ENCODE measurements at regions not wholly inside any gene's neighbourhood (a gene's known extent, or its start where the extent isn't known, plus 50 kb on each side); places are given as distances from the start of the nearest gene placed in this dataset.

GRCh38 chr22:49301398-49302149 lies 526.1 kb downstream of the BRD1 start:
- TF ChIP-seq, protein P1, sequence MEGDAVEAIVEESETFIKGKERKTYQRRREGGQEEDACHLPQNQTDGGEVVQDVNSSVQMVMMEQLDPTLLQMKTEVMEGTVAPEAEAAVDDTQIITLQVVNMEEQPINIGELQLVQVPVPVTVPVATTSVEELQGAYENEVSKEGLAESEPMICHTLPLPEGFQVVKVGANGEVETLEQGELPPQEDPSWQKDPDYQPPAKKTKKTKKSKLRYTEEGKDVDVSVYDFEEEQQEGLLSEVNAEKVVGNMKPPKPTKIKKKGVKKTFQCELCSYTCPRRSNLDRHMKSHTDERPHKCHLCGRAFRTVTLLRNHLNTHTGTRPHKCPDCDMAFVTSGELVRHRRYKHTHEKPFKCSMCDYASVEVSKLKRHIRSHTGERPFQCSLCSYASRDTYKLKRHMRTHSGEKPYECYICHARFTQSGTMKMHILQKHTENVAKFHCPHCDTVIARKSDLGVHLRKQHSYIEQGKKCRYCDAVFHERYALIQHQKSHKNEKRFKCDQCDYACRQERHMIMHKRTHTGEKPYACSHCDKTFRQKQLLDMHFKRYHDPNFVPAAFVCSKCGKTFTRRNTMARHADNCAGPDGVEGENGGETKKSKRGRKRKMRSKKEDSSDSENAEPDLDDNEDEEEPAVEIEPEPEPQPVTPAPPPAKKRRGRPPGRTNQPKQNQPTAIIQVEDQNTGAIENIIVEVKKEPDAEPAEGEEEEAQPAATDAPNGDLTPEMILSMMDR (conservative IDR thresholded peaks at IDR 0.05; ENCODE audit: low read length) = no peak
- no peak for TF ChIP-seq EZH2phosphoT487 (IDR thresholded peaks at IDR 0.05; ENCODE audit: borderline replicate concordance)
